Suprapubic skin (tissue), 3 donors: ENCODE measurements at regions not wholly inside any gene's neighbourhood (a gene's known extent, or its start where the extent isn't known, plus 50 kb on each side); places are given as distances from the start of the nearest gene placed in this dataset.

Source experiments
- CTCF ChIP-seq, 2 donors: fragments of 200-600 bp in 1 of 2; fragments of 450-650 bp in 1 of 2; sonication (generic) in 1 of 2; IDR thresholded peaks; one replicate each; pipeline ENCODE4 v1.5.1; 2016 to 2019; ENCODE audit warnings: antibody characterized with exemption in 2 of 2, mild to moderate bottlenecking in 1 of 2, moderate library complexity in 1 of 2
- POLR2A ChIP-seq, 2 donors: fragments of 450-650 bp; IDR thresholded peaks; one replicate each; pipeline ENCODE4 v1.6.1; 2017; ENCODE audit warnings: antibody characterized with exemption in 2 of 2, mild to moderate bottlenecking in 2 of 2, moderate library complexity in 2 of 2

DNA sequence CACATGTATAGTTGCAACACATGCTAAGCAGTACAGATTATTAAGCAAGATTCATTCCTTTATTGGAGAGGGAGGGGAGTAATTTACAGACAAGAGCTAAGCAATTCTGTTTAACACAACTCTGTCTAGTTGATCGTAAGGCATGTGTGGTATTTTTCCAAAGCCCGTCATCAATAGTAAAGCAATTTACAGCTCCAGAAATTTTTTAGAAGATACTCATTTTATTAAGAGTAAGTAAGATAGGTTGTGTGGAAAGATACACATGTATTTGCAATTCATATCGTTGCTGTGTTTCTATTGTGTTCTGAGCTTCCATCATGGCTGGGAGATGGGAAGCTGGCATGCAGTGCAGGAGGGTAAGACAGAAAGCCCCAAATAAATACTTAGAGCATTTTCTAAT lies 289.2 kb upstream of the TMEM161B start:
- TF ChIP-seq POLR2A (IDR thresholded peaks at IDR 0.05) (no peak), CTCF (IDR thresholded peaks at IDR 0.05) (no peak)
